Astrocyte (in vitro differentiated cells and primary cell): ENCODE measurements at regions not wholly inside any gene's neighbourhood (a gene's known extent, or its start where the extent isn't known, plus 50 kb on each side); places are given as distances from the start of the nearest gene placed in this dataset.

Experiments
- CTCF ChIP-seq: IDR thresholded peaks from 2 replicates; pipeline ENCODE4 v1.5.1; 2011; ENCODE audit warnings: low read depth, mild to moderate bottlenecking, inconsistent platforms, low read length, moderate library complexity; ENCODE audit not compliant: insufficient read depth
- EZH2 ChIP-seq: IDR thresholded peaks from 2 replicates; pipeline ENCODE4 v1.6.1; 2012; ENCODE audit warnings: mild to moderate bottlenecking, low read length, inconsistent platforms; ENCODE audit not compliant: insufficient read depth

GRCh38 chr5:163950248-163950647 lies 444.8 kb downstream of the MAT2B start:
- no peak for TF ChIP-seq CTCF
- no peak for TF ChIP-seq EZH2
